GM12864 (cell line): ENCODE measurements at regions not wholly inside any gene's neighbourhood (a gene's known extent, or its start where the extent isn't known, plus 50 kb on each side); places are given as distances from the start of the nearest gene placed in this dataset.

Experiments
- DNase-seq: peaks from one replicate; pipeline ENCODE4 v3.0.0-alpha.2; 2011; ENCODE audit warnings: low read depth
- H3K4me3 ChIP-seq: 2 replicates; pipeline ENCODE4 v1.5.1; 2011; ENCODE audit warnings: mild to moderate bottlenecking, low read depth, low read length, control low read depth
- TF ChIP-seq, protein P1 (sequence below): IDR thresholded peaks from 2 replicates; pipeline ENCODE4 v1.5.1; 2011; ENCODE audit warnings: low read depth, mild to moderate bottlenecking, moderate library complexity, low read length, control low read depth, inconsistent platforms; ENCODE audit errors: missing control alignments

- no peak for DNase-seq
- TF ChIP-seq, protein P1, sequence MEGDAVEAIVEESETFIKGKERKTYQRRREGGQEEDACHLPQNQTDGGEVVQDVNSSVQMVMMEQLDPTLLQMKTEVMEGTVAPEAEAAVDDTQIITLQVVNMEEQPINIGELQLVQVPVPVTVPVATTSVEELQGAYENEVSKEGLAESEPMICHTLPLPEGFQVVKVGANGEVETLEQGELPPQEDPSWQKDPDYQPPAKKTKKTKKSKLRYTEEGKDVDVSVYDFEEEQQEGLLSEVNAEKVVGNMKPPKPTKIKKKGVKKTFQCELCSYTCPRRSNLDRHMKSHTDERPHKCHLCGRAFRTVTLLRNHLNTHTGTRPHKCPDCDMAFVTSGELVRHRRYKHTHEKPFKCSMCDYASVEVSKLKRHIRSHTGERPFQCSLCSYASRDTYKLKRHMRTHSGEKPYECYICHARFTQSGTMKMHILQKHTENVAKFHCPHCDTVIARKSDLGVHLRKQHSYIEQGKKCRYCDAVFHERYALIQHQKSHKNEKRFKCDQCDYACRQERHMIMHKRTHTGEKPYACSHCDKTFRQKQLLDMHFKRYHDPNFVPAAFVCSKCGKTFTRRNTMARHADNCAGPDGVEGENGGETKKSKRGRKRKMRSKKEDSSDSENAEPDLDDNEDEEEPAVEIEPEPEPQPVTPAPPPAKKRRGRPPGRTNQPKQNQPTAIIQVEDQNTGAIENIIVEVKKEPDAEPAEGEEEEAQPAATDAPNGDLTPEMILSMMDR = no peak
- H3K4me3 ChIP-seq = no peak overlapping the region
Measured at GRCh38 chr14:62015945-62016344, 253.7 kb downstream of the SNAPC1 start.

DNA sequence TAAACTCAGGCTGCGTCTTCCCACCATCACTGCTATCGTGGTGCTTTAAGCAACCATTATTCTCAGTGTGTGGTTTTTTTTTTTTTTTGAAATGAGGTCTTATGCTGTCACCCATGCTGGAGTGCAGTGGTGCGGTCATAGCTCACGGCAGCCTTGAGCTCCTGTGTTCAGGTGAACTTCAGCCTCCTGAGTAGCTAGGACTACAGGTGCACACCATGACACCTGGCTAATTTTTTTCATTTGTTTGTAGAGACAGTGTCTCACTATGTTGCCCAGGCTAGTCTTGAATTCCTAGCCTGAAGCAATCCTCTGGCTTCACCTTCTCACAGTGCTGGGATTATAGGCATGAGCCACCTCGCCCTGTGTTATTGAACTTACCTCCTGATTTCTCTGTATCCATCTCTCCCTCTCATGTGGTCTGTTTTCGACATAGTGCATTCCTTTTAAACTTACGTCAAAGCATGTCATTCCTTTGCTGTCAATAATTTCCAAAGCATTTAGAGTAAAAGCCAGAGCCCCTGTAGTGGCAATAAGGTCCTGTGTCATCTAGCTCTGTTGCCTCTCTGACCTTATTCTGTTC lies 255.5 kb downstream of the SNAPC1 start:
- DNase-seq = no peak
- no peak overlapping the region for H3K4me3 ChIP-seq
- TF ChIP-seq, protein P1 = no peak

DNA sequence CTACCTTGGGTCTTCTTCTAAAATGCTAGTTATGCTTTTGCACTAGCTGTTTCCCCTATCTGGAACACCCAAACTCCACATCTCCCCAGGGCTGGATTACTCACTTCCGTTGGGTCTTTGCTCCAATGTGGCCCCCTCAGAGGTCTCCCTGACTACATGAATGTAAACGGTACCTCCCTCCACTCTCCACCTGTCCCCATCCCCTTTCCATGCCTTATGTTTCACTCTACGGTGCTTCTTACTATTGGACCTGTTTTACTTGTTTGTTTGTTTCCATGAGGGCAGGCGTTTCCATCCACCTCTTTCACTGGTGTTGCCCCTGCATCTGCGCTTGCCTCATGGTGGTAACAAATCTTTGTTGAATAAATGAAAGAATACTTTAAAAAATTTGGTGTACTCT lies 256.4 kb downstream of the SNAPC1 start:
- TF ChIP-seq, protein P1 = no peak
- no peak overlapping the region for H3K4me3 ChIP-seq
- no peak for DNase-seq

DNA sequence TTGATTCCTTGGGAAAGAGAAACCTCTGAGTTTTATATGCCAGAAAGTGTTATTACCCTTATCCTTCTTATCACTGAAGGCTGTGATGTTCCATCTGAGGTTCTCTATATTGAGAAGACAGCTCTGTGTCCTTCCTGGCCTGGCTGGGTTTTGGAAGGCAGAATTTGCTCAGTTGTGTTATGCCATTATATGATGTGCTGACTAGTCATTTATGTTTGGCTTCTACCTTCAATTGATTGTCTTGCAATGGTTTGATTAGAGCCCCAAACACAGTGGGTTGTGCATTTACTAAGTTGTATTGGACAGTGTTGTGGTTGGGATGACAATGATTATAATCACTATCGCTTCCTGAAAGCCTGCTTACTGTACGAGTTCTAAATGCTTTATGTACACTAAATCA lies 265.7 kb downstream of the SNAPC1 start:
- DNase-seq = no peak
- no peak overlapping the region for H3K4me3 ChIP-seq
- TF ChIP-seq, protein P1 = no peak

DNA sequence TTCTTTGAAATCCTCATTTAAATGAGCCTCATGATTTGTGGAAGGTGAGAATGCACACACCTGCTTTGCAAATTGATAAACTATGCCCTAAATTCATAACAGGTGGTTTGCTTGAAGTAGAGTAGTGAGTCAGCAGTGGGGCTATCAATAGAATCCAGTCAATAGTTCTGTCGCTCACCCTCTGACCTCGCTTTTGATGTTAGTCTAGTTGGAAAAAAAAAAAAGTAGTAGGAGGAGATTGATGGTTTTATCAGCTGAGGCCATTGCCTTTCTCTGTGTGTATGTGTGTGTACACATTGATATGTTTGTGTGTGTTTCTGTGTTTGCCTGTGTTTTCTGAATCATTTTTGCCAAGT lies 267.3 kb downstream of the SNAPC1 start:
- TF ChIP-seq, protein P1 = no peak
- DNase-seq = peak; percentile 33
- H3K4me3 ChIP-seq = no peak overlapping the region

DNA sequence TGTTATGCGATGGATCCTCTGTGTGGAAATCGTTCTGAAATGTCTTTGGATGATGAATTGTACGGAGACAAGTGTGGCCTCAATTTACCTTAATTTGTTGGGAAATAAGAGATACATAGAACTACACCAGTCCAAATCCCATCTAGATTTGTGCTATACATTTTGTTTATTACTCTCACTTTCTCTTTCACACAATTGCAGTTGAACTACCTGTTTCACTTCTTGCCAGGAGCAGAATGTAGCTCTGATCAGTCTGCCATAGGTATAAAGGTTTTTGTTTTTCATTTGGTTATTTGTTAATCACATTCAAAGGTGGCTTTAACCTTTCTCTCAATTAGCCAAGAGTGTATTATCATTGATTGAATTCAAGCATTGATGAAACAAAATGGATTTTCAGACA lies 268.2 kb downstream of the SNAPC1 start:
- no peak overlapping the region for H3K4me3 ChIP-seq
- DNase-seq = no peak
- TF ChIP-seq, protein P1 = no peak

DNA sequence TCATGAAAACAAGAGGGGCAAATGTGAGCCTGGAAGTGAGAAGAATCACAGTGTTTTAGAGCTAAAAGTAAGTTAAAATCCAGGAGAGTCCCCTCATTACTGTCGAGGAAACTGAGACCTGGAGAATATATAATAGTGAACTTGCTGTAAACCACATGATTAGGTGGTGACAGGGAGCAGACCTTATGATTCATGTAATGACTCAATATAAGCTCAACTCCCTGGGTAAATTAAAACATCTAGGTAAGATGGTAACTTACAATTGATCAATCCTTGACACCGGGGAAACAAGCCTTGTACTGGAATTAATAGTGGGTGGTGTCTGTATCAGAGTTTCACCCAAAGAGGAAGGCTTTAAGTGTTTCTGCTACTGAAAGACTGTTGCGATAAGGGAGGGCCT lies 269.3 kb downstream of the SNAPC1 start:
- no peak for DNase-seq
- no peak overlapping the region for H3K4me3 ChIP-seq

More for the DNA sequence above, 269.3 kb downstream of the SNAPC1 start:
- TF ChIP-seq, protein P1 = no peak
